ENCODE measurements at regions not wholly inside any gene's neighbourhood (a gene's known extent, or its start where the extent isn't known, plus 50 kb on each side); places are given as distances from the start of the nearest gene placed in this dataset.
"Not testable (repeated sequence)": the region's sequence is repeated elsewhere in the genome, so short reads cannot be mapped to it uniquely, and the experiment has no call there.

DNA sequence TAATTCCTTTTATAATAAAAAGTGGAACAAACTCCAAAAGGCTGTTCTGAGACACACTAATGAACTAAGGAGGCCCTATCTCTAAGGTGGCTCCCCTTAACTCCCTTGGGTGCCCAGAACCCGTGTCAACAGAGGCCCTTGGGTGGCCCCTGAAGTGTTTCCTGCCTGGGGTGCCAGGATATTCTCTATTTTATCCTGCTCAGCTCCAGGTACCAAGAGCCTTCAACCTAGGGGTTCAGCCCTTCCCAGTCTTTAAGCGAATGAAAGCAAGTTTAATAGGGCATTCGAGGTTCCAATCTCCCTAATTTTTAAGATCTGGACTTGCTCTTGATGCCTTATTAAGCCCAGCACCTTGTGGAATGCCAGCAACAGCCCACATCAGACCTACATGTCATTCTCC, 64.4 kb upstream of the MYO3A start:
- no peak for DNase-seq

DNA sequence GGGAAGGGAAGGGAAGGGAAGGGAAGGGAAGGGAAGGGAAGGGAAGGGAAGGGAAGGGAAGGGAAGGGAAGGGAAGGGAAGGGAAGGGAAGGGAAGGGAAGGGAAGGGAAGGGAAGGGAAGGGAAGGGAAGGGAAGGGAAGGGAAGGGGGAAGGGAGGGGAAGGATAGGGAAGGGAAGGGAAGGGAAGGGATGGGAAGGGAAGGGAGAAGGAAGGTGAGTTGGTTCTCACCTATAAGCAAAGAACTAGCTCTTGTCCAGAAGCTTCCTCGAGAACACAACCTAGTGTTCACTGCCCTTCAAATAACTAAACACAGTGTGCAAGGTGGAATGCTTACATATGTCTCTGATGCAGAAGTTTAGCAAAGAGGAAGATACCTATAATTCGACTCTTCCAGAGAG, 59.6 kb upstream of the MYO3A start:
- DNase-seq = not testable (repeated sequence)

- peak; percentile 73 to 78 for DNase-seq
Observed at GRCh38 chr10:25875556-25876165, 58.4 kb upstream of the MYO3A start.

GRCh38 chr10:25877296-25877695, 56.7 kb upstream of the MYO3A start:
- no peak for DNase-seq
